Right lobe of liver (tissue), 6 donors: ENCODE measurements at regions not wholly inside any gene's neighbourhood (a gene's known extent, or its start where the extent isn't known, plus 50 kb on each side); places are given as distances from the start of the nearest gene placed in this dataset.

Experiments
- ATAC-seq, 4 donors: fragments of 200-7000 bp; cut with Tn5 transposase; one replicate each; pipeline ENCODE4 v1.9.1; 2020; ENCODE audit warnings: mild to moderate bottlenecking in 4 of 4, moderate library complexity in 4 of 4
- DNase-seq, 3 donors: peaks; one replicate each; pipeline ENCODE4 v3.0.0-alpha.2; 2020
- H3K27ac ChIP-seq, 3 donors: fragments of 200-600 bp; one replicate each; pipeline ENCODE4 v1.8.0; 2022
- H3K27me3 ChIP-seq, 2 donors: fragments of 200-600 bp; one replicate each; pipeline ENCODE4 v1.8.0; 2022
- H3K36me3 ChIP-seq, 4 donors: fragments of 200-600 bp; sonication (generic) in 1 of 4; one replicate each; pipeline versions ENCODE4 v1.5.1 to v1.8.0; 2017 to 2022; ENCODE audit warnings: control low read depth in 1 of 4
- H3K4me1 ChIP-seq, 4 donors: fragments of 200-600 bp; sonication (generic) in 1 of 4; one replicate each; pipeline versions ENCODE4 v1.5.1 to v1.8.0; 2017 to 2022; ENCODE audit warnings: control low read depth in 1 of 4
- H3K4me3 ChIP-seq, 3 donors: fragments of 200-600 bp; one replicate each; pipeline ENCODE4 v1.8.0; 2022
- H3K9me3 ChIP-seq, 4 donors: fragments of 200-600 bp; sonication (generic) in 1 of 4; one replicate each; pipeline versions ENCODE4 v1.5.1 to v1.8.0; 2017 to 2022; ENCODE audit warnings: control low read depth in 1 of 4
- POLR2A ChIP-seq: fragments of 450-650 bp; IDR thresholded peaks from one replicate; pipeline ENCODE4 v1.6.1; 2017; ENCODE audit warnings: antibody characterized with exemption, mild to moderate bottlenecking
- WGBS: methylation state at CpG from one replicate; pipeline ENCODE4 v1.1.6; 2018; ENCODE audit warnings: low coverage, low lambda C conversion rate; ENCODE audit not compliant: insufficient coverage; ENCODE audit errors: missing lambda C conversion rate; 5-methylcytosine and 5-hydroxymethylcytosine counted together
- intact Hi-C, 2 donors: fragments of 100-400 bp; cut with DNase I; formaldehyde crosslinking; loops; one replicate each; pipeline versions ENCODE4 v1.11.2 to v1.14.1; 2022
- TF ChIP-seq, protein P1 (sequence below), 4 donors: fragments of 200-600 bp in 3 of 4; fragments of 450-650 bp in 1 of 4; IDR thresholded peaks; one replicate each; pipeline versions ENCODE4 v1.5.1 to v1.8.0; 2016 to 2022; ENCODE audit warnings: antibody characterized with exemption in 4 of 4, mild to moderate bottlenecking in 2 of 4
- donor health status: DM: no; HTN: yes; CAD: no.
- donor health status: DM: no; HTN: no; CAD: no.
- donor health status: DM: no; HTN: no; CAD: no.
- donor health status: DM: no; HTN: yes; CAD: no.
- donor health status: DM: no; HTN: yes; CAD: no.

GRCh38 chr7:112869111-112869774, 79.0 kb upstream of the TMEM168 start:
- WGBS: 59% methylated on average over 10 of the region's 15 CpGs
- no peaks in the 10 kb centered on the region for H3K4me1 ChIP-seq
- no peak overlapping the region for H3K27ac ChIP-seq
- no peak overlapping the region for H3K4me3 ChIP-seq
- H3K27me3 ChIP-seq: no peaks in the 10 kb centered on the region
- no peaks in the 10 kb centered on the region for H3K36me3 ChIP-seq
- DNase-seq: no peak
- no peaks in the 10 kb centered on the region for H3K9me3 ChIP-seq
- peak; percentile 65 to 81 (median 71) for ATAC-seq
- TF ChIP-seq, protein P1, sequence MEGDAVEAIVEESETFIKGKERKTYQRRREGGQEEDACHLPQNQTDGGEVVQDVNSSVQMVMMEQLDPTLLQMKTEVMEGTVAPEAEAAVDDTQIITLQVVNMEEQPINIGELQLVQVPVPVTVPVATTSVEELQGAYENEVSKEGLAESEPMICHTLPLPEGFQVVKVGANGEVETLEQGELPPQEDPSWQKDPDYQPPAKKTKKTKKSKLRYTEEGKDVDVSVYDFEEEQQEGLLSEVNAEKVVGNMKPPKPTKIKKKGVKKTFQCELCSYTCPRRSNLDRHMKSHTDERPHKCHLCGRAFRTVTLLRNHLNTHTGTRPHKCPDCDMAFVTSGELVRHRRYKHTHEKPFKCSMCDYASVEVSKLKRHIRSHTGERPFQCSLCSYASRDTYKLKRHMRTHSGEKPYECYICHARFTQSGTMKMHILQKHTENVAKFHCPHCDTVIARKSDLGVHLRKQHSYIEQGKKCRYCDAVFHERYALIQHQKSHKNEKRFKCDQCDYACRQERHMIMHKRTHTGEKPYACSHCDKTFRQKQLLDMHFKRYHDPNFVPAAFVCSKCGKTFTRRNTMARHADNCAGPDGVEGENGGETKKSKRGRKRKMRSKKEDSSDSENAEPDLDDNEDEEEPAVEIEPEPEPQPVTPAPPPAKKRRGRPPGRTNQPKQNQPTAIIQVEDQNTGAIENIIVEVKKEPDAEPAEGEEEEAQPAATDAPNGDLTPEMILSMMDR (IDR thresholded peaks at IDR 0.05): peak; percentile 53 to 75 (median 70)
- TF ChIP-seq POLR2A: no peak
- intact Hi-C loops: no loop called here

GRCh38 chr7:112868609-112869008, 78.4 kb upstream of the TMEM168 start:
- Histone ChIP-seq H3K36me3 (no peaks in the 10 kb centered on the region), H3K4me1 (no peaks in the 10 kb centered on the region), H3K27me3 (no peaks in the 10 kb centered on the region), H3K4me3 (no peak overlapping the region), H3K9me3 (no peaks in the 10 kb centered on the region), H3K27ac (no peak overlapping the region)
- WGBS: no CpG with 5 or more reads among the region's 4 CpGs
- DNase-seq: no peak
- TF ChIP-seq, protein P1 (IDR thresholded peaks at IDR 0.05): no peak
- TF ChIP-seq POLR2A: no peak
- intact Hi-C loops: no loop called here
- ATAC-seq: peak in 3 of 4 donors; percentile 26 to 32 (median 28)

- ATAC-seq: peak in 2 of 4 donors; percentile 22 to 48
- Histone ChIP-seq H3K4me1 (no peaks in the 10 kb centered on the region), H3K27me3 (no peaks in the 10 kb centered on the region), H3K4me3 (no peak overlapping the region), H3K36me3 (no peaks in the 10 kb centered on the region), H3K27ac (no peak overlapping the region), H3K9me3 (no peaks in the 10 kb centered on the region)
- intact Hi-C loops: no loop called here
- no peak for DNase-seq
- WGBS: 78% methylated on average over 4 of the region's 4 CpGs
- TF ChIP-seq, protein P1 (IDR thresholded peaks at IDR 0.05): no peak
- TF ChIP-seq POLR2A: no peak
Observed at GRCh38 chr7:112866424-112866823, 76.2 kb upstream of the TMEM168 start.

GRCh38 chr7:112864380-112864779, 74.2 kb upstream of the TMEM168 start:
- Histone ChIP-seq H3K9me3 (no peaks in the 10 kb centered on the region), H3K27me3 (no peaks in the 10 kb centered on the region), H3K4me3 (no peak overlapping the region), H3K27ac (no peak overlapping the region), H3K36me3 (no peaks in the 10 kb centered on the region), H3K4me1 (no peaks in the 10 kb centered on the region)
- ATAC-seq (no peak), DNase-seq (no peak)
- TF ChIP-seq, protein P1 (IDR thresholded peaks at IDR 0.05): no peak
- TF ChIP-seq POLR2A: no peak
- intact Hi-C loops: no loop called here

GRCh38 chr7:112858838-112859237, 68.6 kb upstream of the TMEM168 start:
- intact Hi-C loops: no loop called here
- no peak overlapping the region for H3K4me3 ChIP-seq
- 84% methylated on average over 2 of the region's 2 CpGs for WGBS

More at GRCh38 chr7:112858838-112859237, 68.6 kb upstream of the TMEM168 start:
- H3K4me1 ChIP-seq: peaks cover 0 to 4% (median 0%) of the 10 kb centered on the region in 4 donors
- no peak overlapping the region for H3K27ac ChIP-seq
- no peaks in the 10 kb centered on the region for H3K36me3 ChIP-seq
- no peaks in the 10 kb centered on the region for H3K9me3 ChIP-seq
- TF ChIP-seq POLR2A: no peak
- TF ChIP-seq, protein P1 (IDR thresholded peaks at IDR 0.05): no peak
- DNase-seq: no peak
- no peaks in the 10 kb centered on the region for H3K27me3 ChIP-seq
- no peak for ATAC-seq
